Adipocyte (in vitro differentiated cells): ENCODE measurements at regions not wholly inside any gene's neighbourhood (a gene's known extent, or its start where the extent isn't known, plus 50 kb on each side); places are given as distances from the start of the nearest gene placed in this dataset.

ENCODE experiments used
- DNase-seq: peaks from one replicate; pipeline ENCODE4 v3.0.0-alpha.2; 2015; ENCODE audit warnings: low read depth
- H3K27me3 ChIP-seq: replicated peaks from 2 replicates; pipeline ENCODE4 v1.7.0; 2013; ENCODE audit warnings: mild to moderate bottlenecking, low read length, moderate library complexity; ENCODE audit not compliant: control insufficient read depth, insufficient read depth
- H3K36me3 ChIP-seq: 2 replicates; pipeline ENCODE4 v1.7.0; 2013; ENCODE audit warnings: low read length, mild to moderate bottlenecking, moderate library complexity; ENCODE audit not compliant: control insufficient read depth, insufficient read depth, severe bottlenecking
- H3K4me1 ChIP-seq: 2 replicates; pipeline ENCODE4 v1.7.0; 2013; ENCODE audit warnings: mild to moderate bottlenecking, low read length, moderate library complexity; ENCODE audit not compliant: control insufficient read depth, insufficient read depth
- H3K4me3 ChIP-seq: 2 replicates; pipeline ENCODE4 v1.7.0; 2013; ENCODE audit warnings: mild to moderate bottlenecking, low read length, moderate library complexity
- H3K9ac ChIP-seq: 2 replicates; pipeline ENCODE4 v1.7.0; 2013; ENCODE audit warnings: mild to moderate bottlenecking, low read length, moderate library complexity
- H3K9me3 ChIP-seq: 2 replicates; pipeline ENCODE4 v1.7.0; 2013; ENCODE audit warnings: mild to moderate bottlenecking, low read length, moderate library complexity; ENCODE audit not compliant: control insufficient read depth

GRCh38 chr3:146803745-146804144 is 198.6 kb upstream of the PLSCR5 start:
- DNase-seq: peak; percentile 91
- Histone ChIP-seq H3K9me3 (no peaks in the 10 kb centered on the region), H3K36me3 (no peaks in the 10 kb centered on the region), H3K4me1 (peaks cover 14% of the 10 kb centered on the region), H3K4me3 (no peak overlapping the region), H3K27me3 (no peaks in the 10 kb centered on the region), H3K9ac (peak overlapping the region; percentile 6)

- H3K9me3 ChIP-seq: no peaks in the 10 kb centered on the region
- no peak for DNase-seq
These were observed 196.3 kb upstream of the PLSCR5 start for GRCh38 chr3:146801492-146801891.

GRCh38 chr3:146800484-146800883 is 195.3 kb upstream of the PLSCR5 start:
- DNase-seq: no peak

More at GRCh38 chr3:146801492-146801891, 196.3 kb upstream of the PLSCR5 start:
- Histone ChIP-seq H3K9ac (no peak overlapping the region), H3K27me3 (no peaks in the 10 kb centered on the region), H3K4me3 (no peak overlapping the region), H3K4me1 (peaks cover 14% of the 10 kb centered on the region), H3K36me3 (no peaks in the 10 kb centered on the region)

GRCh38 chr3:146796078-146796477 is 190.9 kb upstream of the PLSCR5 start:
- H3K36me3 ChIP-seq: no peaks in the 10 kb centered on the region
- no peaks in the 10 kb centered on the region for H3K9me3 ChIP-seq
- no peak overlapping the region for H3K4me3 ChIP-seq
- no peak for DNase-seq
- no peak overlapping the region for H3K9ac ChIP-seq
- H3K27me3 ChIP-seq: no peaks in the 10 kb centered on the region
- H3K4me1 ChIP-seq: no peaks in the 10 kb centered on the region

More at GRCh38 chr3:146800484-146800883, 195.3 kb upstream of the PLSCR5 start:
- Histone ChIP-seq H3K36me3 (no peaks in the 10 kb centered on the region), H3K4me3 (no peak overlapping the region), H3K9ac (no peak overlapping the region), H3K4me1 (peaks cover 14% of the 10 kb centered on the region), H3K27me3 (no peaks in the 10 kb centered on the region), H3K9me3 (no peaks in the 10 kb centered on the region)

GRCh38 chr3:146783446-146783845 is 178.3 kb upstream of the PLSCR5 start:
- Histone ChIP-seq H3K4me3 (peak overlapping the region; percentile 42), H3K27me3 (no peaks in the 10 kb centered on the region), H3K9me3 (no peaks in the 10 kb centered on the region)

GRCh38 chr3:146781606-146782005 is 176.5 kb upstream of the PLSCR5 start:
- no peak overlapping the region for H3K4me3 ChIP-seq
- no peaks in the 10 kb centered on the region for H3K27me3 ChIP-seq
- H3K4me1 ChIP-seq: peaks cover 30% of the 10 kb centered on the region
- no peaks in the 10 kb centered on the region for H3K36me3 ChIP-seq
- DNase-seq: peak; percentile 66
- no peak overlapping the region for H3K9ac ChIP-seq
- H3K9me3 ChIP-seq: no peaks in the 10 kb centered on the region

More at GRCh38 chr3:146783446-146783845, 178.3 kb upstream of the PLSCR5 start:
- H3K36me3 ChIP-seq: no peaks in the 10 kb centered on the region
- peak; percentile 54 for DNase-seq
- H3K9ac ChIP-seq: peak overlapping the region; percentile 44
- peaks cover 30% of the 10 kb centered on the region for H3K4me1 ChIP-seq

GRCh38 chr3:146781059-146781458 is 175.9 kb upstream of the PLSCR5 start:
- Histone ChIP-seq H3K27me3 (no peaks in the 10 kb centered on the region), H3K4me3 (no peak overlapping the region), H3K9ac (no peak overlapping the region), H3K4me1 (peaks cover 30% of the 10 kb centered on the region), H3K9me3 (no peaks in the 10 kb centered on the region), H3K36me3 (no peaks in the 10 kb centered on the region)
- no peak for DNase-seq

- H3K4me1 ChIP-seq: peaks cover 30% of the 10 kb centered on the region
- H3K36me3 ChIP-seq: no peaks in the 10 kb centered on the region
- H3K9me3 ChIP-seq: no peaks in the 10 kb centered on the region
- no peak overlapping the region for H3K4me3 ChIP-seq
- H3K27me3 ChIP-seq: no peaks in the 10 kb centered on the region
- peak; percentile 54 for DNase-seq
- no peak overlapping the region for H3K9ac ChIP-seq
These were observed 175.1 kb upstream of the PLSCR5 start for GRCh38 chr3:146780251-146780650.

- H3K4me1 ChIP-seq: peaks cover 19% of the 10 kb centered on the region
- no peak overlapping the region for H3K4me3 ChIP-seq
- H3K9ac ChIP-seq: no peak overlapping the region
- no peaks in the 10 kb centered on the region for H3K9me3 ChIP-seq
- no peaks in the 10 kb centered on the region for H3K27me3 ChIP-seq
- no peak for DNase-seq
- H3K36me3 ChIP-seq: no peaks in the 10 kb centered on the region
These were observed 172.8 kb upstream of the PLSCR5 start for GRCh38 chr3:146777941-146778340.

- DNase-seq: no peak
- Histone ChIP-seq H3K4me1 (no peaks in the 10 kb centered on the region), H3K9me3 (no peaks in the 10 kb centered on the region), H3K4me3 (no peak overlapping the region), H3K36me3 (no peaks in the 10 kb centered on the region), H3K9ac (no peak overlapping the region), H3K27me3 (no peaks in the 10 kb centered on the region)
These were observed 167.1 kb upstream of the PLSCR5 start for GRCh38 chr3:146772211-146772743.

- Histone ChIP-seq H3K4me3 (no peak overlapping the region), H3K36me3 (no peaks in the 10 kb centered on the region), H3K9ac (no peak overlapping the region), H3K4me1 (no peaks in the 10 kb centered on the region), H3K9me3 (no peaks in the 10 kb centered on the region), H3K27me3 (no peaks in the 10 kb centered on the region)
- DNase-seq: no peak
These were observed 165.7 kb upstream of the PLSCR5 start for GRCh38 chr3:146770881-146771280.

- DNase-seq: no peak
- Histone ChIP-seq H3K4me1 (no peaks in the 10 kb centered on the region), H3K9me3 (no peaks in the 10 kb centered on the region), H3K4me3 (no peak overlapping the region), H3K9ac (no peak overlapping the region), H3K27me3 (no peaks in the 10 kb centered on the region), H3K36me3 (no peaks in the 10 kb centered on the region)
These were observed 165.2 kb upstream of the PLSCR5 start for GRCh38 chr3:146770301-146770700.
